ENCODE measurements at regions not wholly inside any gene's neighbourhood (a gene's known extent, or its start where the extent isn't known, plus 50 kb on each side); places are given as distances from the start of the nearest gene placed in this dataset.

DNA sequence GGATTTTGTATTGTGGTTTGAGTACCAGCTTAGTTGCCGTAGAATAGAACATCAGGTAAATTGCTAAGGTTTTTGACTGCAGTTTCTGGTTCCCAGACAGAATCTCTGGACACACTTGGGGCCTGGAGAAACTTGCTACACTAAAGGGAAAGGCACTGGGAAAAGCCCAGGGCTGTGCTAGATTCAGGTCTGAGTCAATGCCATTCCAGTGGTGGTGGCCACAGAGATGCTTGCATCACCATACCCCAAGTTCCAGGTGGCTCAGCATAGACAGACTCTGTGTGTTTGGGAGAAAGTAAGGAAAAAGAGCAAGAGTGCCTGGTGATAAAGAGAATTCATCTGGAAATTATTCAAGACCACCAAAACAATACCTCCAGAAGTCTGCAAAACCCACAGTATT lies 120.6 kb downstream of the HMHB1 start:
- H3K9ac ChIP-seq (ENCODE audit: insufficient read depth, low read depth, low read length), result no peak overlapping the region
- 36% methylated on average over 1 of the region's 1 CpG for WGBS (ENCODE audit: low lambda C conversion rate)
- no peaks in the 10 kb centered on the region; the same call in 1 of the 2 replicates for H3K9me3 ChIP-seq (ENCODE audit: low read length)
- H3K27ac ChIP-seq (ENCODE audit: extremely low read length, insufficient read depth, low read length), result no peak overlapping the region
- DNase-seq (ENCODE audit: low spot score) (no peak), ATAC-seq (no peak), FAIRE-seq (no peak)
- H4K20me1 ChIP-seq (ENCODE audit: insufficient read depth, low read length), result no peaks in the 10 kb centered on the region
- H3K4me2 ChIP-seq (ENCODE audit: low read depth, low read length), result no peak overlapping the region
- H2AFZ ChIP-seq (ENCODE audit: low read length), result no peak overlapping the region
- no peaks in the 10 kb centered on the region for H3K4me1 ChIP-seq (ENCODE audit: insufficient read depth, low read length)
- BruUV-seq (replicated peaks), result no TSS peak
- ChIA-PET CTCF (ENCODE audit: low intra/inter-chr PET ratio, low total read pairs) (no interaction called here), POLR2A (no interaction called here)
- in situ Hi-C loops (cut with HindIII; ENCODE audit: extremely low pct_ligation_motif_present, low pct_unique_long_range_greater_than_20kb) (no loop called here), intact Hi-C loops (cut with micrococcal nuclease; ENCODE audit: unreplicated experiment) (no loop called here)
- no peaks in the 10 kb centered on the region for H3K27me3 ChIP-seq (ENCODE audit: control insufficient read depth in 1 of 2, insufficient read depth in 2 of 2, low read length in 2 of 2)
- no peak overlapping the region for H3K4me3 ChIP-seq (replicated peaks in 1 of 3; ENCODE audit: insufficient read depth in 1 of 3, low read depth in 2 of 3, low read length in 3 of 3)
- H3K79me2 ChIP-seq (ENCODE audit: insufficient read depth, low read length), result no peaks in the 10 kb centered on the region
- H3K36me3 ChIP-seq (replicated peaks in 1 of 2; ENCODE audit: control insufficient read depth in 1 of 2, insufficient read depth in 2 of 2, low read length in 2 of 2), result no peaks in the 10 kb centered on the region
- no peak for TF ChIP-seq GABPA (IDR thresholded peaks at IDR 0.05; ENCODE audit: low read depth, low read length)
- no peak for TF ChIP-seq GABPA (CRISPR knock-in tag; IDR thresholded peaks at IDR 0.05; ENCODE audit: low read depth)
- TF ChIP-seq, protein P1, sequence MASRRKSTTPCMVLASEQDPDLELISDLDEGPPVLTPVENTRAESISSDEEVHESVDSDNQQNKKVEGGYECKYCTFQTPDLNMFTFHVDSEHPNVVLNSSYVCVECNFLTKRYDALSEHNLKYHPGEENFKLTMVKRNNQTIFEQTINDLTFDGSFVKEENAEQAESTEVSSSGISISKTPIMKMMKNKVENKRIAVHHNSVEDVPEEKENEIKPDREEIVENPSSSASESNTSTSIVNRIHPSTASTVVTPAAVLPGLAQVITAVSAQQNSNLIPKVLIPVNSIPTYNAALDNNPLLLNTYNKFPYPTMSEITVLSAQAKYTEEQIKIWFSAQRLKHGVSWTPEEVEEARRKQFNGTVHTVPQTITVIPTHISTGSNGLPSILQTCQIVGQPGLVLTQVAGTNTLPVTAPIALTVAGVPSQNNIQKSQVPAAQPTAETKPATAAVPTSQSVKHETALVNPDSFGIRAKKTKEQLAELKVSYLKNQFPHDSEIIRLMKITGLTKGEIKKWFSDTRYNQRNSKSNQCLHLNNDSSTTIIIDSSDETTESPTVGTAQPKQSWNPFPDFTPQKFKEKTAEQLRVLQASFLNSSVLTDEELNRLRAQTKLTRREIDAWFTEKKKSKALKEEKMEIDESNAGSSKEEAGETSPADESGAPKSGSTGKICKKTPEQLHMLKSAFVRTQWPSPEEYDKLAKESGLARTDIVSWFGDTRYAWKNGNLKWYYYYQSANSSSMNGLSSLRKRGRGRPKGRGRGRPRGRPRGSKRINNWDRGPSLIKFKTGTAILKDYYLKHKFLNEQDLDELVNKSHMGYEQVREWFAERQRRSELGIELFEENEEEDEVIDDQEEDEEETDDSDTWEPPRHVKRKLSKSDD (CRISPR knock-in tag; IDR thresholded peaks at IDR 0.05; ENCODE audit: low read depth), result no peak
- no peak for TF ChIP-seq MYPOP (CRISPR knock-in tag; IDR thresholded peaks at IDR 0.05)
- TF ChIP-seq TFDP1 (CRISPR knock-in tag; IDR thresholded peaks at IDR 0.05; ENCODE audit: borderline replicate concordance), result no peak
- no peak for TF ChIP-seq SCMH1 (CRISPR knock-in tag; IDR thresholded peaks at IDR 0.05; ENCODE audit: borderline replicate concordance)
- TF ChIP-seq GMEB1 (CRISPR knock-in tag; IDR thresholded peaks at IDR 0.05; ENCODE audit: borderline replicate concordance), result no peak
- TF ChIP-seq ZNF574 (CRISPR knock-in tag; IDR thresholded peaks at IDR 0.05), result no peak
- no peak for TF ChIP-seq ZNF766 (CRISPR knock-in tag; IDR thresholded peaks at IDR 0.05; ENCODE audit: borderline replicate concordance)
- TF ChIP-seq MLLT10 (CRISPR knock-in tag; IDR thresholded peaks at IDR 0.05), result no peak
- TF ChIP-seq CC2D1A (CRISPR knock-in tag; IDR thresholded peaks at IDR 0.05), result no peak
- TF ChIP-seq ZBTB44 (CRISPR knock-in tag; IDR thresholded peaks at IDR 0.05), result no peak

Data from HepG2 (cell line).